T-cell (primary cell): ENCODE measurements at regions not wholly inside any gene's neighbourhood (a gene's known extent, or its start where the extent isn't known, plus 50 kb on each side); places are given as distances from the start of the nearest gene placed in this dataset.

Experiments used
- ATAC-seq, 4 experiments: fragments of 200-7000 bp in 3 of 4; fragments of 150-1000 bp in 1 of 4; cut with Tn5 transposase; replicated peaks in 1 of 4; 1 replicate in 3 of 4; 2 replicates in 1 of 4; pipeline ENCODE4 v1.10.0; 2021; ENCODE audit warnings: moderate library complexity in 3 of 4, mild to moderate bottlenecking in 2 of 4, moderate number of reproducible peaks in 1 of 4
- CTCF ChIA-PET, 2 donors: fragments of 300-600 bp; sonication (Branson Sonifier 250); formaldehyde crosslinking; loops; one replicate each; lab custom pipeline; 2022; ENCODE audit warnings: antibody characterized with exemption in 2 of 2; lab: Charles Lee
- POLR2A ChIA-PET, 2 donors: fragments of 300-600 bp; sonication (Branson Sonifier 250); formaldehyde crosslinking; loops; one replicate each; lab custom pipeline; 2022; ENCODE audit warnings: antibody characterized with exemption in 2 of 2; lab: Charles Lee
- DNase-seq, 35 experiments: peaks; one replicate each; pipeline versions ENCODE4 v3.0.0 to v3.0.0-alpha.2; 2013 to 2023
- H3K27ac ChIP-seq: one replicate; pipeline ENCODE4 v1.5.1; 2013; ENCODE audit warnings: low read length
- H3K27me3 ChIP-seq, 2 experiments: replicated peaks in 1 of 2; 1 replicate in 1 of 2; 2 replicates in 1 of 2; pipeline versions ENCODE4 v1.6.1 to v1.7.0; 2013; ENCODE audit warnings: low read length in 1 of 2, mixed read lengths in 1 of 2; ENCODE audit not compliant: control insufficient read depth in 2 of 2, insufficient read depth in 2 of 2; ENCODE audit errors: extremely low read depth in 1 of 2
- H3K36me3 ChIP-seq, 2 donors: 1 replicate in 1 of 2; 2 replicates in 1 of 2; pipeline versions ENCODE4 v1.6.1 to v1.7.0; 2013; ENCODE audit warnings: low read length in 1 of 2; ENCODE audit not compliant: control insufficient read depth in 2 of 2, insufficient read depth in 1 of 2; ENCODE audit errors: extremely low read depth in 1 of 2
- H3K4me1 ChIP-seq, 2 experiments: 1 replicate in 1 of 2; 2 replicates in 1 of 2; pipeline versions ENCODE4 v1.6.1 to v1.7.0; 2013; ENCODE audit warnings: low read length in 2 of 2, mixed read lengths in 1 of 2; ENCODE audit not compliant: insufficient read depth in 2 of 2, control insufficient read depth in 1 of 2; ENCODE audit errors: extremely low read depth in 1 of 2
- H3K4me3 ChIP-seq, 2 donors: 1 replicate in 1 of 2; 2 replicates in 1 of 2; pipeline versions ENCODE4 v1.5.1 to v1.7.0; 2013; ENCODE audit warnings: mild to moderate bottlenecking in 2 of 2, low read length in 1 of 2, moderate library complexity in 1 of 2; ENCODE audit not compliant: control insufficient read depth in 1 of 2; ENCODE audit errors: extremely low read depth in 1 of 2
- H3K9me3 ChIP-seq: 2 replicates; pipeline ENCODE4 v1.7.0; 2013
- H3K27ac Mint-ChIP-seq, 2 donors: one replicate each; pipeline ENCODE4 v1.8.0; 2020 to 2021; ENCODE audit warnings: mild to moderate bottlenecking in 2 of 2, mixed read lengths in 2 of 2
- H3K27me3 Mint-ChIP-seq, 2 donors: one replicate each; pipeline ENCODE4 v1.8.0; 2021 to 2022; ENCODE audit warnings: mixed read lengths in 2 of 2
- H3K36me3 Mint-ChIP-seq: one replicate; pipeline ENCODE4 v1.8.0; 2021; ENCODE audit warnings: mixed read lengths
- H3K4me1 Mint-ChIP-seq, 3 donors: one replicate each; pipeline ENCODE4 v1.8.0; 2020 to 2022; ENCODE audit warnings: mixed read lengths in 3 of 3, mild to moderate bottlenecking in 1 of 3
- H3K4me3 Mint-ChIP-seq, 3 donors: one replicate each; pipeline ENCODE4 v1.8.0; 2020 to 2022; ENCODE audit warnings: mild to moderate bottlenecking in 3 of 3, mixed read lengths in 3 of 3, moderate library complexity in 3 of 3
- H3K9me3 Mint-ChIP-seq, 3 donors: one replicate each; pipeline ENCODE4 v1.8.0; 2020 to 2022; ENCODE audit warnings: mixed read lengths in 3 of 3
- WGBS: methylation state at CpG from one replicate; pipeline ENCODE4 v1.1.5; 2013; ENCODE audit warnings: missing lambda C conversion rate; ENCODE audit not compliant: insufficient coverage; 5-methylcytosine and 5-hydroxymethylcytosine counted together

- no peaks in the 10 kb centered on the region for H3K4me1 ChIP-seq
- Mint-ChIP-seq H3K36me3 (no peaks in the 10 kb centered on the region), H3K27me3 (peaks cover 0 to 10% of the 10 kb centered on the region in 2 donors), H3K4me1 (no peaks in the 10 kb centered on the region), H3K4me3 (no peak overlapping the region), H3K27ac (no peak overlapping the region), H3K9me3 (no peaks in the 10 kb centered on the region)
- no peak for ATAC-seq
- WGBS: 50% methylated on average over 1 of the region's 1 CpG
- no peak overlapping the region for H3K4me3 ChIP-seq
- no peak overlapping the region for H3K27ac ChIP-seq
- no peak for DNase-seq
- POLR2A ChIA-PET: no interaction called here
- no peaks in the 10 kb centered on the region for H3K36me3 ChIP-seq
- CTCF ChIA-PET: no interaction called here
- no peaks in the 10 kb centered on the region for H3K27me3 ChIP-seq
- H3K9me3 ChIP-seq: no peaks in the 10 kb centered on the region
These were observed 79.2 kb upstream of the SCEL start for GRCh38 chr13:77456271-77456670.

GRCh38 chr13:77449265-77449664, 86.2 kb upstream of the SCEL start:
- Mint-ChIP-seq H3K36me3 (no peaks in the 10 kb centered on the region), H3K4me1 (peaks cover 2 to 7% (median 3%) of the 10 kb centered on the region in 3 donors), H3K27me3 (peaks cover 6% of the 10 kb centered on the region in 2 donors), H3K27ac (no peak overlapping the region), H3K4me3 (no peak overlapping the region), H3K9me3 (no peaks in the 10 kb centered on the region)
- ChIA-PET POLR2A (interaction anchor here in 1 of 2 donors (0.6 kb wide), 1 partner anchor 960 kb away, joined by 7 read pairs; no protein-coding TSS in a partner anchor), CTCF (no interaction called here)
- H3K4me1 ChIP-seq: no peaks in the 10 kb centered on the region
- H3K36me3 ChIP-seq: no peaks in the 10 kb centered on the region
- DNase-seq: no peak
- no peaks in the 10 kb centered on the region for H3K27me3 ChIP-seq
- ATAC-seq: no peak
- H3K4me3 ChIP-seq: no peak overlapping the region
- H3K27ac ChIP-seq: no peak overlapping the region
- no peaks in the 10 kb centered on the region for H3K9me3 ChIP-seq
- WGBS: no CpG with 5 or more reads among the region's 2 CpGs

DNA sequence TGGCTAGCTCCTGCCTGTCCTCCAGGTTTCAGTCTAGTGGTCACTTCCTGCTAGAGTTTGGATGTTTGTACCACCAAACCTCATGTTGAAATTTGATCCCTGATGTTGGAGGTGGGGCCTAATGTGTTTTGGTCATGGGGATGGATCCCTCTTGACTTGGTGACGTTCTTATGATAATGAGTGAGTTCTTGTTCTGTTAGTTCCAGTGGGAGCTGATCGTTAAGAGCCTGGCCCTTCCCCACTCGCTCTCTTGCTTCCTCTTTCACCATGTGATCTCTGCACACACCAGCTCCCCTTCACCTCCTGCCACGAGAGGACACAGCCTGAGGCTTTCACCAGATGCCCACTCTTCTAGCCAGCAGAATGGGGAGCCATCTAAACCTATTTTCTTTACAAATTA, 86.8 kb upstream of the SCEL start:
- Histone ChIP-seq H3K27ac (no peak overlapping the region), H3K27me3 (no peaks in the 10 kb centered on the region), H3K4me1 (no peaks in the 10 kb centered on the region), H3K36me3 (no peaks in the 10 kb centered on the region), H3K4me3 (no peak overlapping the region), H3K9me3 (no peaks in the 10 kb centered on the region)
- WGBS: 72% methylated on average over 2 of the region's 4 CpGs
- H3K27me3 Mint-ChIP-seq: peaks cover 6% of the 10 kb centered on the region in 2 donors
- POLR2A ChIA-PET: interaction anchor here in 1 of 2 donors (0.5 kb wide), 1 partner anchor 18 kb away, joined by 3 read pairs; no protein-coding TSS in a partner anchor
- H3K4me3 Mint-ChIP-seq: no peak overlapping the region
- no peaks in the 10 kb centered on the region for H3K9me3 Mint-ChIP-seq
- ATAC-seq: no peak
- no peaks in the 10 kb centered on the region for H3K36me3 Mint-ChIP-seq
- CTCF ChIA-PET: no interaction called here
- DNase-seq: no peak
- H3K4me1 Mint-ChIP-seq: peaks cover 2 to 7% (median 3%) of the 10 kb centered on the region in 3 donors
- no peak overlapping the region for H3K27ac Mint-ChIP-seq

GRCh38 chr13:77443511-77443910, 92.0 kb upstream of the SCEL start:
- Histone ChIP-seq H3K4me3 (no peak overlapping the region), H3K36me3 (no peaks in the 10 kb centered on the region), H3K27ac (no peak overlapping the region), H3K4me1 (no peaks in the 10 kb centered on the region), H3K9me3 (no peaks in the 10 kb centered on the region), H3K27me3 (no peaks in the 10 kb centered on the region)
- no CpG with 5 or more reads among the region's 1 CpG for WGBS
- Mint-ChIP-seq H3K36me3 (no peaks in the 10 kb centered on the region), H3K27ac (no peak overlapping the region), H3K9me3 (peaks cover 0 to 5% (median 0%) of the 10 kb centered on the region in 3 donors), H3K4me1 (peaks cover 2 to 7% (median 3%) of the 10 kb centered on the region in 3 donors), H3K4me3 (no peak overlapping the region), H3K27me3 (peaks cover 7 to 9% of the 10 kb centered on the region in 2 donors)
- ATAC-seq (no peak), DNase-seq (no peak)
- ChIA-PET POLR2A (no interaction called here), CTCF (interaction anchor here in 1 of 2 donors (0.5 kb wide), 1 partner anchor 35 kb away, joined by 13 read pairs; no protein-coding TSS in a partner anchor)

GRCh38 chr13:77437267-77437666, 98.2 kb upstream of the SCEL start:
- ATAC-seq (no peak), DNase-seq (no peak)
- H3K4me1 Mint-ChIP-seq: no peaks in the 10 kb centered on the region
- POLR2A ChIA-PET: no interaction called here
- no peak overlapping the region for H3K4me3 Mint-ChIP-seq
- WGBS: 100% methylated on average over 1 of the region's 2 CpGs
- no peaks in the 10 kb centered on the region for H3K9me3 ChIP-seq
- no peak overlapping the region for H3K4me3 ChIP-seq
- no peak overlapping the region for H3K27ac Mint-ChIP-seq
- peaks cover 3% of the 10 kb centered on the region in 2 donors for H3K27me3 Mint-ChIP-seq
- CTCF ChIA-PET: no interaction called here
- H3K36me3 Mint-ChIP-seq: no peaks in the 10 kb centered on the region
- H3K9me3 Mint-ChIP-seq: no peaks in the 10 kb centered on the region
- H3K27ac ChIP-seq: no peak overlapping the region
- H3K27me3 ChIP-seq: no peaks in the 10 kb centered on the region
- no peaks in the 10 kb centered on the region for H3K4me1 ChIP-seq
- H3K36me3 ChIP-seq: no peaks in the 10 kb centered on the region

DNA sequence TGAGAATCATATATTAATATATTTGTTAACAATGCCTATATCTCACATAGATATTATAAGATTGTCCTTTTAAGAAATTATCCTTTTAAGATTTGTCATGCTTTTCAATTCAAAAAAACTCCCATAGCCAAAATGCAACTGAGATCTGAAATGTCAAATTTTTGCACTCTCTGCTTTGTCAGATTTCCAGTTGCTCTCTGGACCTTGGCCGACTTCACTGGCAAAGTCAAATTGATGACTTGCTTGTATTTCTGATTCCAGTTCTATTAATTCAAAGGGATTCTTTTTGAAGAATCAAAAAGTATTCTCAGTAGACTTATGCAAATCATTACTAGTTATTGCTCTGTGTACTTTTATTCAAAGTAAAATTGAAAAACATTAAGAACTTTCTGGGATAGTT, 101.2 kb upstream of the SCEL start:
- ChIA-PET CTCF (no interaction called here), POLR2A (no interaction called here)
- Mint-ChIP-seq H3K36me3 (no peaks in the 10 kb centered on the region), H3K9me3 (no peaks in the 10 kb centered on the region), H3K4me1 (no peaks in the 10 kb centered on the region), H3K4me3 (no peak overlapping the region), H3K27ac (no peak overlapping the region), H3K27me3 (no peaks in the 10 kb centered on the region)
- DNase-seq (no peak), ATAC-seq (no peak)
- Histone ChIP-seq H3K9me3 (no peaks in the 10 kb centered on the region), H3K4me1 (no peaks in the 10 kb centered on the region), H3K36me3 (no peaks in the 10 kb centered on the region), H3K27me3 (no peaks in the 10 kb centered on the region), H3K4me3 (no peak overlapping the region), H3K27ac (no peak overlapping the region)
- no CpG with 5 or more reads among the region's 1 CpG for WGBS

DNA sequence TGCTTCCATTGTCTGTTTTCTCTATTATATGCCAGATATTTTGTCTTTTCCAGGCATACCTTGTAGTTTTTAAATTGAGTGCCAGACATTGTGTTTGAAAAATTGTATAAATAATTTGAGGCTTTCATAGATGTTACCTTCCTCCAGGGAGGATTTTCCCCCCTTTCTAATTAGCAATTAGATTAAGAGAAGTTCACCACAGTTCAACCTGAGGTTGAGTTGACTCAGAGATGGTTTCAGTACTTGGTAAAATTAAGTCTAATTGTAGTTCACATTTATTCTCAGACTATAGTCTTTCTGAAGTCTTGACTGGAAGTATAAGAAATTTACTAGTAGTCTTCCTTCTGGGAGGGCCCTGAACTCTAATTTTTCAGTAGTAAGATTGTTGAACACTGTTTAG, 104.1 kb upstream of the SCEL start:
- H3K4me3 ChIP-seq: no peak overlapping the region
- Mint-ChIP-seq H3K27ac (no peak overlapping the region), H3K9me3 (peaks cover 0 to 5% (median 0%) of the 10 kb centered on the region in 3 donors), H3K36me3 (no peaks in the 10 kb centered on the region), H3K4me1 (no peaks in the 10 kb centered on the region), H3K27me3 (no peaks in the 10 kb centered on the region), H3K4me3 (no peak overlapping the region)
- ChIA-PET POLR2A (no interaction called here), CTCF (interaction anchor here in 1 of 2 donors (0.9 kb wide), 1 partner anchor 47 kb away, joined by 3 read pairs; no protein-coding TSS in a partner anchor)
- DNase-seq (no peak), ATAC-seq (no peak)
- no peak overlapping the region for H3K27ac ChIP-seq
- H3K4me1 ChIP-seq: no peaks in the 10 kb centered on the region
- no peaks in the 10 kb centered on the region for H3K9me3 ChIP-seq
- H3K36me3 ChIP-seq: no peaks in the 10 kb centered on the region
- no peaks in the 10 kb centered on the region for H3K27me3 ChIP-seq
